ENCODE measurements at regions not wholly inside any gene's neighbourhood (a gene's known extent, or its start where the extent isn't known, plus 50 kb on each side); places are given as distances from the start of the nearest gene placed in this dataset.
"Not testable (repeated sequence)": the region's sequence is repeated elsewhere in the genome, so short reads cannot be mapped to it uniquely, and the experiment has no call there.

DNA sequence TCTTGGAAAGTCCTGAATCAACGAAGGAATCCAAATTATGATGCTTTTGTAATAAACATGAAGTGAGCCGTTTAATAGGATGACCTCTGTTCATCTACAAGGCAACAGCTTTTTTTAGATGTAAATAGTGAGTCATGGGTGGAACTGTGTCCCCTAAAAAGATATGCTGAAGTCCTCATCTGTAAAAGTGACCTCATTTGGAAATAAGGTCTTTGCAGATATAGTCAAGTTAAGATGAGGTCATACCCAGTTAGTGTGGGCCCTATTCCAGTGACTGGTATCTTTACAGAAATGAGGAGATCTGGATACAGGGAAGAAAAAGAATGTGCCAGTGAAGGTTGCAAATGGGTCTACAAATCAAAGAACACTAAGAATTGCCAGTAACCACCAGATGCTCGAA, 1287.3 kb upstream of the ADGRL4 start:
- Histone ChIP-seq H3K36me3 (ENCODE audit: insufficient read depth, low read length) (no peaks in the 10 kb centered on the region), H2AFZ (ENCODE audit: low read length) (no peak overlapping the region), H3K9me2 (replicated peaks; ENCODE audit: insufficient read depth, low read length) (no peaks in the 10 kb centered on the region), H3K27ac (ENCODE audit: low read length) (no peak overlapping the region), H3K4me1 (ENCODE audit: low read length) (no peaks in the 10 kb centered on the region), H3K79me2 (ENCODE audit: low read length) (no peaks in the 10 kb centered on the region), H3K4me2 (ENCODE audit: low read depth, low read length, poor library complexity, severe bottlenecking) (no peak overlapping the region), H3K9ac (ENCODE audit: low read length) (no peak overlapping the region), H4K20me1 (ENCODE audit: insufficient read depth, low read depth, low read length) (no peaks in the 10 kb centered on the region), H3K4me3 (ENCODE audit: low read length) (no peak overlapping the region), H3K27me3 (ENCODE audit: low read length) (no peaks in the 10 kb centered on the region), H3K9me3 (ENCODE audit: low read length) (peaks cover 24% of the 10 kb centered on the region)
- no peak for DNase-seq

- H3K4me3 ChIP-seq (ENCODE audit: low read length); H3K9me2 ChIP-seq (replicated peaks; ENCODE audit: insufficient read depth, low read length); H3K27me3 ChIP-seq (ENCODE audit: low read length): not testable (repeated sequence)
Measured at GRCh38 chr1:80288750-80289149, 1282.2 kb upstream of the ADGRL4 start.

DNA sequence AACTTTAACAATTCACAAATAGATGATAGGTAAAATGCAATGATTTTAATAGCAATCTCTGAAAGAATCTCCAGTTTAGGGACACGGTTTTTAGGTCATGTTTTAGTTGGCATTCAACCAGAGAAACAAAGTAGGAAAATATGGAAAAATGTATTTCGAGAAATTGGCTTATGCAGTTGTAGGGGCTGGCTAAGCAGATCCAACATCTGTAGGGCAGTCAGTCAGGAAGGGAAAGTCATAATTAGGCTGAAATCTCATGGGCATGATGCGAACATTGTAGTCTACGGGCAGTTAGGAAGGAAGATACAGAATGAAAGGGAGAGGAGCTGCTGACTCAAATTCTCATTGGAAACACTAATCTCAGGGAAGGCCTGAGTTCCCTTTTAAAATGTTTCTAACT, 1276.0 kb upstream of the ADGRL4 start:
- no peak for DNase-seq
- no peaks in the 10 kb centered on the region for H3K79me2 ChIP-seq (ENCODE audit: low read length)
- no peak overlapping the region for H3K9ac ChIP-seq (ENCODE audit: low read length)
- H3K4me2 ChIP-seq (ENCODE audit: low read depth, low read length, poor library complexity, severe bottlenecking), result no peak overlapping the region
- no peaks in the 10 kb centered on the region for H3K9me2 ChIP-seq (replicated peaks; ENCODE audit: insufficient read depth, low read length)
- H2AFZ ChIP-seq (ENCODE audit: low read length), result no peak overlapping the region
- no peak overlapping the region for H3K4me3 ChIP-seq (ENCODE audit: low read length)
- H3K9me3 ChIP-seq (ENCODE audit: low read length), result peaks cover 26% of the 10 kb centered on the region
- H3K4me1 ChIP-seq (ENCODE audit: low read length), result no peaks in the 10 kb centered on the region
- no peaks in the 10 kb centered on the region for H3K36me3 ChIP-seq (ENCODE audit: insufficient read depth, low read length)
- H4K20me1 ChIP-seq (ENCODE audit: insufficient read depth, low read depth, low read length), result no peaks in the 10 kb centered on the region
- no peak overlapping the region for H3K27ac ChIP-seq (ENCODE audit: low read length)
- H3K27me3 ChIP-seq (ENCODE audit: low read length), result no peaks in the 10 kb centered on the region

More at GRCh38 chr1:80288750-80289149, 1282.2 kb upstream of the ADGRL4 start:
- not testable (repeated sequence) for DNase-seq; H3K9ac ChIP-seq (ENCODE audit: low read length); H2AFZ ChIP-seq (ENCODE audit: low read length); H4K20me1 ChIP-seq (ENCODE audit: insufficient read depth, low read depth, low read length); H3K4me2 ChIP-seq (ENCODE audit: low read depth, low read length, poor library complexity, severe bottlenecking); H3K4me1 ChIP-seq (ENCODE audit: low read length); H3K9me3 ChIP-seq (ENCODE audit: low read length); H3K79me2 ChIP-seq (ENCODE audit: low read length); H3K27ac ChIP-seq (ENCODE audit: low read length); H3K36me3 ChIP-seq (ENCODE audit: insufficient read depth, low read length)

- Histone ChIP-seq H3K9ac (ENCODE audit: low read length) (no peak overlapping the region), H3K9me2 (replicated peaks; ENCODE audit: insufficient read depth, low read length) (no peaks in the 10 kb centered on the region), H4K20me1 (ENCODE audit: insufficient read depth, low read depth, low read length) (no peaks in the 10 kb centered on the region), H2AFZ (ENCODE audit: low read length) (no peak overlapping the region), H3K9me3 (ENCODE audit: low read length) (peaks cover 42% of the 10 kb centered on the region), H3K79me2 (ENCODE audit: low read length) (no peaks in the 10 kb centered on the region), H3K4me1 (ENCODE audit: low read length) (no peaks in the 10 kb centered on the region), H3K4me3 (ENCODE audit: low read length) (no peak overlapping the region), H3K27ac (ENCODE audit: low read length) (no peak overlapping the region), H3K4me2 (ENCODE audit: low read depth, low read length, poor library complexity, severe bottlenecking) (no peak overlapping the region), H3K36me3 (ENCODE audit: insufficient read depth, low read length) (no peaks in the 10 kb centered on the region), H3K27me3 (ENCODE audit: low read length) (no peaks in the 10 kb centered on the region)
- DNase-seq, result no peak
Measured at GRCh38 chr1:80278936-80279335, 1272.4 kb upstream of the ADGRL4 start.

GRCh38 chr1:80274256-80274655, 1267.7 kb upstream of the ADGRL4 start:
- no peak overlapping the region for H3K4me2 ChIP-seq (ENCODE audit: low read depth, low read length, poor library complexity, severe bottlenecking)
- no peaks in the 10 kb centered on the region for H3K79me2 ChIP-seq (ENCODE audit: low read length)
- no peak overlapping the region for H2AFZ ChIP-seq (ENCODE audit: low read length)
- H3K4me1 ChIP-seq (ENCODE audit: low read length), result no peaks in the 10 kb centered on the region
- DNase-seq, result no peak
- H3K4me3 ChIP-seq (ENCODE audit: low read length), result no peak overlapping the region
- no peaks in the 10 kb centered on the region for H3K36me3 ChIP-seq (ENCODE audit: insufficient read depth, low read length)
- H3K9me3 ChIP-seq (ENCODE audit: low read length), result peaks cover 40% of the 10 kb centered on the region
- no peaks in the 10 kb centered on the region for H3K9me2 ChIP-seq (replicated peaks; ENCODE audit: insufficient read depth, low read length)
- no peaks in the 10 kb centered on the region for H4K20me1 ChIP-seq (ENCODE audit: insufficient read depth, low read depth, low read length)
- H3K27ac ChIP-seq (ENCODE audit: low read length), result no peak overlapping the region
- H3K9ac ChIP-seq (ENCODE audit: low read length), result no peak overlapping the region
- H3K27me3 ChIP-seq (ENCODE audit: low read length), result no peaks in the 10 kb centered on the region

DNA sequence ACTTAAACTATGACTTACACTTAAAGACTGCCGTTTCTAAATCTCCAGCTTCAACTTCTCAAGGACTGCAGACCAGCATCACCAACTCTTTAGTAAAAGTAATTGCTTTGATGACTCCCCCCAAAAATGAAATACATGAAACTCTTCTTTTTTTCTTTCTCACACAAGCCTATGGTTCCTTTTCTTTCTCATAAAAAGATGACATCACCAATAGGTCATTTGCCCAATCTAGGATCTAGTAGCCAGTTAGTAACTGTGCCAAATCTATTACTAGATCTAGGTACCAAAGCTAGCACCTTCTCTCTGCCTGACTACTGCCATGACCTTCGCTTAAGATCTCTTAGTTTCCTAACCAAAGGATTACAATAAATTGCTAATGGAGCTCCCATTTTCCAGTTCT, 1266.0 kb upstream of the ADGRL4 start:
- no peaks in the 10 kb centered on the region for H3K36me3 ChIP-seq (ENCODE audit: insufficient read depth, low read length)
- no peaks in the 10 kb centered on the region for H4K20me1 ChIP-seq (ENCODE audit: insufficient read depth, low read depth, low read length)
- no peaks in the 10 kb centered on the region for H3K27me3 ChIP-seq (ENCODE audit: low read length)
- peaks cover 41% of the 10 kb centered on the region for H3K9me3 ChIP-seq (ENCODE audit: low read length)
- no peaks in the 10 kb centered on the region for H3K79me2 ChIP-seq (ENCODE audit: low read length)
- DNase-seq, result no peak
- H3K9ac ChIP-seq (ENCODE audit: low read length), result no peak overlapping the region
- no peaks in the 10 kb centered on the region for H3K9me2 ChIP-seq (replicated peaks; ENCODE audit: insufficient read depth, low read length)
- no peaks in the 10 kb centered on the region for H3K4me1 ChIP-seq (ENCODE audit: low read length)
- H3K4me3 ChIP-seq (ENCODE audit: low read length), result no peak overlapping the region
- no peak overlapping the region for H3K27ac ChIP-seq (ENCODE audit: low read length)
- H3K4me2 ChIP-seq (ENCODE audit: low read depth, low read length, poor library complexity, severe bottlenecking), result no peak overlapping the region
- no peak overlapping the region for H2AFZ ChIP-seq (ENCODE audit: low read length)

GRCh38 chr1:80258659-80259058, 1252.1 kb upstream of the ADGRL4 start:
- no peaks in the 10 kb centered on the region for H3K27me3 ChIP-seq (ENCODE audit: low read length)
- no peak overlapping the region for H3K4me2 ChIP-seq (ENCODE audit: low read depth, low read length, poor library complexity, severe bottlenecking)
- H3K36me3 ChIP-seq (ENCODE audit: insufficient read depth, low read length), result no peaks in the 10 kb centered on the region
- no peaks in the 10 kb centered on the region for H3K79me2 ChIP-seq (ENCODE audit: low read length)
- H3K9me2 ChIP-seq (replicated peaks; ENCODE audit: insufficient read depth, low read length), result no peaks in the 10 kb centered on the region
- no peak for DNase-seq
- H2AFZ ChIP-seq (ENCODE audit: low read length), result no peak overlapping the region
- no peak overlapping the region for H3K4me3 ChIP-seq (ENCODE audit: low read length)
- H3K4me1 ChIP-seq (ENCODE audit: low read length), result no peaks in the 10 kb centered on the region
- H3K9ac ChIP-seq (ENCODE audit: low read length), result no peak overlapping the region
- no peak overlapping the region for H3K27ac ChIP-seq (ENCODE audit: low read length)
- H4K20me1 ChIP-seq (ENCODE audit: insufficient read depth, low read depth, low read length), result no peaks in the 10 kb centered on the region
- peaks cover 45% of the 10 kb centered on the region for H3K9me3 ChIP-seq (ENCODE audit: low read length)

- Histone ChIP-seq H3K9me3 (ENCODE audit: low read length) (peaks cover 40% of the 10 kb centered on the region), H3K9ac (ENCODE audit: low read length) (no peak overlapping the region), H3K4me3 (ENCODE audit: low read length) (no peak overlapping the region), H4K20me1 (ENCODE audit: insufficient read depth, low read depth, low read length) (no peaks in the 10 kb centered on the region), H3K36me3 (ENCODE audit: insufficient read depth, low read length) (no peaks in the 10 kb centered on the region), H3K9me2 (replicated peaks; ENCODE audit: insufficient read depth, low read length) (no peaks in the 10 kb centered on the region), H3K27me3 (ENCODE audit: low read length) (no peaks in the 10 kb centered on the region), H3K27ac (ENCODE audit: low read length) (no peak overlapping the region), H3K4me2 (ENCODE audit: low read depth, low read length, poor library complexity, severe bottlenecking) (no peak overlapping the region), H2AFZ (ENCODE audit: low read length) (no peak overlapping the region), H3K4me1 (ENCODE audit: low read length) (no peaks in the 10 kb centered on the region), H3K79me2 (ENCODE audit: low read length) (no peaks in the 10 kb centered on the region)
- no peak for DNase-seq
Measured at GRCh38 chr1:80251591-80251990, 1245.1 kb upstream of the ADGRL4 start.

DNA sequence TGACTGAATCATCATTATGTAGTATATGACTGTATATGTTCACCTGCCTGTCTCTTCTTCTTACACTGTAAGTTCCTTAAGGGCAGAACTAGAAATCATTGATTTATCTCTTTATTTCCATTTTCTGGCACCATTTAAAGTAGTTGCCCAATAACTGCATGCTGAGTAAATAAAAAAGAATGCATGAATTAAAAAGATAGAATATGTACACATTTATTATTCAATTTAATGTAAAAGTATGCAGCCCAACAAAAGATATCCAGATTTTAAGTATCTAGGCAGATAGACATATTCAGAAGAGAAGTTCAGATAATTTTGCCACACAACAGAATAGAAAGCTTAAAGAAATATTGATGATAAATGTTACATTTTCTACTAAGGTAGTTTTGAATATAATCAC, 1244.6 kb upstream of the ADGRL4 start:
- H3K79me2 ChIP-seq (ENCODE audit: low read length), result no peaks in the 10 kb centered on the region
- H3K4me3 ChIP-seq (ENCODE audit: low read length), result no peak overlapping the region
- no peak overlapping the region for H2AFZ ChIP-seq (ENCODE audit: low read length)
- DNase-seq, result no peak
- H3K27ac ChIP-seq (ENCODE audit: low read length), result no peak overlapping the region
- no peaks in the 10 kb centered on the region for H3K4me1 ChIP-seq (ENCODE audit: low read length)
- peaks cover 43% of the 10 kb centered on the region for H3K9me3 ChIP-seq (ENCODE audit: low read length)
- no peaks in the 10 kb centered on the region for H3K36me3 ChIP-seq (ENCODE audit: insufficient read depth, low read length)
- H3K9me2 ChIP-seq (replicated peaks; ENCODE audit: insufficient read depth, low read length), result no peaks in the 10 kb centered on the region
- H3K27me3 ChIP-seq (ENCODE audit: low read length), result no peaks in the 10 kb centered on the region
- no peaks in the 10 kb centered on the region for H4K20me1 ChIP-seq (ENCODE audit: insufficient read depth, low read depth, low read length)
- no peak overlapping the region for H3K4me2 ChIP-seq (ENCODE audit: low read depth, low read length, poor library complexity, severe bottlenecking)
- no peak overlapping the region for H3K9ac ChIP-seq (ENCODE audit: low read length)
